ENCODE measurements at regions not wholly inside any gene's neighbourhood (a gene's known extent, or its start where the extent isn't known, plus 50 kb on each side); places are given as distances from the start of the nearest gene placed in this dataset.

DNA sequence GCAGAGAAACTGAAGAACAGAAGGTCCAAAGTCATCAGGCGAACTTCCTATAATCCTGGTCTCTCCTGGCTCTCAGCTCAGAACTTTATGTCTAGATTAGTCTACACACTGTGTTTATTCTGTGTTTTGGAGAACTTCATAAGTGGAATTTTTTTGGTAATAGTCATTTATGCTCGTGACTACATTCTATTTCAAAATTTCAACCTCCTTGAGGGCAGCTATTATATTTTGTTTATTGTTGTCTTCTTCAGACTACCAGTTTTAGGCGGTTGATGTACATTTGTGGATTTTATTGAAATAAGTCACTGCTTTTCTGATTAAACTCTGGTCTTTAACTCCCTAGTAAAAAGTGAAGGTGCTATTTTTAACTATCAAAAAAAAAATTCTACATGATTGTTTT is 816.6 kb downstream of the SATB2 start:
- 67 to 70% methylated on average over 3 of the region's 3 CpGs for WGBS, 2 donors
- Histone ChIP-seq H3K27ac (no peak overlapping the region), H3K27me3 (no peaks in the 10 kb centered on the region), H3K36me3 (no peaks in the 10 kb centered on the region), H3K4me1 (no peaks in the 10 kb centered on the region), H3K9me3 (no peaks in the 10 kb centered on the region), H3K4me3 (no peak overlapping the region)
- DNase-seq = no peak
- no peak for ATAC-seq
- intact Hi-C loops (cut with DNase I) = no loop called here
- TF ChIP-seq, protein P1, sequence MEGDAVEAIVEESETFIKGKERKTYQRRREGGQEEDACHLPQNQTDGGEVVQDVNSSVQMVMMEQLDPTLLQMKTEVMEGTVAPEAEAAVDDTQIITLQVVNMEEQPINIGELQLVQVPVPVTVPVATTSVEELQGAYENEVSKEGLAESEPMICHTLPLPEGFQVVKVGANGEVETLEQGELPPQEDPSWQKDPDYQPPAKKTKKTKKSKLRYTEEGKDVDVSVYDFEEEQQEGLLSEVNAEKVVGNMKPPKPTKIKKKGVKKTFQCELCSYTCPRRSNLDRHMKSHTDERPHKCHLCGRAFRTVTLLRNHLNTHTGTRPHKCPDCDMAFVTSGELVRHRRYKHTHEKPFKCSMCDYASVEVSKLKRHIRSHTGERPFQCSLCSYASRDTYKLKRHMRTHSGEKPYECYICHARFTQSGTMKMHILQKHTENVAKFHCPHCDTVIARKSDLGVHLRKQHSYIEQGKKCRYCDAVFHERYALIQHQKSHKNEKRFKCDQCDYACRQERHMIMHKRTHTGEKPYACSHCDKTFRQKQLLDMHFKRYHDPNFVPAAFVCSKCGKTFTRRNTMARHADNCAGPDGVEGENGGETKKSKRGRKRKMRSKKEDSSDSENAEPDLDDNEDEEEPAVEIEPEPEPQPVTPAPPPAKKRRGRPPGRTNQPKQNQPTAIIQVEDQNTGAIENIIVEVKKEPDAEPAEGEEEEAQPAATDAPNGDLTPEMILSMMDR (IDR thresholded peaks at IDR 0.05) = no peak

DNA sequence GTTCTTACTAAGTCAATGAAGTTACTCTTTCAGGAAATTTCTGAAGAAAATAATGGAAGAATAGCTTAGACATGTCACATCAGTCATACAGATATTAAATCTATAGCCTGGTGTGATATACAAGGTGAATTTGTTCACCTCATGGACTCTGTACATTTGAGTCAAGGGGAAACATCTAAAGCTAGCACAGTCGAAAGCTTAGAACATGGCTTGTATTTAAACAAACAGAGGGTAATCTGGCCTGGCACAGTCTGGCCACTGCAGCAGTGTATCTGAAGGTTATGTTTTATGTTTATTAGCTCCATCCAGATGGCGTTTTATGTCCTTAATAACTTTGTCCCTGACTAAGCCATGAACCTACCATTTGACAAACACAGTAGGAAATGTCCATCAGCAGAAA is 817.3 kb downstream of the SATB2 start:
- Histone ChIP-seq H3K4me3 (no peak overlapping the region), H3K27me3 (no peaks in the 10 kb centered on the region), H3K9me3 (no peaks in the 10 kb centered on the region), H3K4me1 (no peaks in the 10 kb centered on the region), H3K27ac (no peak overlapping the region), H3K36me3 (no peaks in the 10 kb centered on the region)
- intact Hi-C loops (cut with DNase I) = no loop called here
- TF ChIP-seq, protein P1 (IDR thresholded peaks at IDR 0.05) = no peak
- DNase-seq (no peak), ATAC-seq (no peak)
- 72 to 77% methylated on average over 2 of the region's 2 CpGs for WGBS, 2 donors

DNA sequence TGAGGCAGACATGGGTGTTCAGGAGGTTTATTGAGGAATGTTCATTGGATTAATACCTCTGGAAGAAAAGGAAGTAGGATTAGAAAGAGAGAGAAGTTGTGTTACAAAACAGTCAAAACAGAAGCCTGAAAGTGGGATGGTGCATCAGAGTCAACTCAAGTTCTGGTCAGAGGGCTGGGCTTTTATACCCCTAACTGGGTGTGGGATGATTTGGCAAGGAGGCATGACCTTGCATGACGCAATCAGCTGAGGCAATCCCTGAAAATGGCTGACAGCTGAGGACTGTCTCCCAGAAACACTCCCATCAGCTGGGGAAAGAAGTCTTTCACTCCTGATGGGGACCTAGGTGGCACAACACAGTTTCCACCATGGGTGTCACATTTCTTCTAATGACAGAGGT is 818.2 kb downstream of the SATB2 start:
- TF ChIP-seq, protein P1 (IDR thresholded peaks at IDR 0.05) = no peak
- 40 to 60% methylated on average over 1 of the region's 1 CpG for WGBS, 2 donors
- intact Hi-C loops (cut with DNase I) = no loop called here
- Histone ChIP-seq H3K4me3 (no peak overlapping the region), H3K4me1 (no peaks in the 10 kb centered on the region), H3K27ac (no peak overlapping the region), H3K36me3 (no peaks in the 10 kb centered on the region), H3K27me3 (no peaks in the 10 kb centered on the region), H3K9me3 (no peaks in the 10 kb centered on the region)
- no peak for DNase-seq
- ATAC-seq = no peak

DNA sequence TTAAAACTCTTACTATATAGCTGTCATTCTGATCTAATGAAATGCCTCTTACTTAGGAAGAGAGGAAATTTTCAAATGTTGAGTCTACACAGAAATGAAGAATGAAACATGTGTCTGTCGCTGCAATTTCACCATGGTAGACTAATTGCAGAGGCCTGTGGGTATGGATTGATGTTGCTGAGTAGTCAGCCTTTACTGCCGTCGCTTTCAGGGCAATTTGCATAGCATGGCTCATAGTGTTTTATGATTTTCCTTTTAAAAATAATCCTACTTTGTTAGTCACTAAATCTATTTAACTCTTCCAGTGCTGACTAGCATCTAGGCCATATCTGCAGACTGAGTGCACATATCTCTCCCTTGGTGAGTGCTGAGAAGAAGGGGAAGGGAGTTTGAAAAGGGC is 819.2 kb downstream of the SATB2 start:
- Histone ChIP-seq H3K4me3 (no peak overlapping the region), H3K27ac (no peak overlapping the region), H3K9me3 (no peaks in the 10 kb centered on the region), H3K27me3 (peaks cover 0 to 3% (median 0%) of the 10 kb centered on the region in 7 donors), H3K4me1 (no peaks in the 10 kb centered on the region), H3K36me3 (no peaks in the 10 kb centered on the region)
- 67 to 71% methylated on average over 3 of the region's 3 CpGs for WGBS, 2 donors
- DNase-seq (no peak), ATAC-seq (no peak)
- TF ChIP-seq, protein P1 (IDR thresholded peaks at IDR 0.05) = no peak
- intact Hi-C loops (cut with DNase I) = no loop called here

DNA sequence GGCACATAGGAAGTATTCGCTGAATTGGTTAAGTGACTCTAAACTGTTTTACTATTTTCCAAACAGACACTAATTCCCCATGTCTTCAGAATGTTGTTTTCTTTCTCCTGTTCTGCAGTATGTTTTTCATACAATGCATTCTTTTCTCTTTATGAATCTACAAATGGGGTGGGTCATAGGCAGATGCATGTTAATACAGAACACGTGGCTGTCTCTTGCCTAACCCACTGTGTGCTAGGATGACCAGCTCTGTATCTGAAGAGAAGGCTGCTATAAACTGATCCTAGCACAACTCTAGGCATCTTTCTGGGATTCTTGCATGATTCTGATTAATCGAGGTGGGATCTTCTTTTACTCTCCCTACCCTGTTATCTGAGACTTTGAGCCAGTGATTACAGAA is 826.0 kb downstream of the PLCL1 start:
- DNase-seq (no peak), ATAC-seq (no peak)
- 73 to 79% methylated on average over 3 of the region's 3 CpGs for WGBS, 2 donors
- Histone ChIP-seq H3K27ac (no peak overlapping the region), H3K4me1 (no peaks in the 10 kb centered on the region), H3K4me3 (no peak overlapping the region), H3K36me3 (no peaks in the 10 kb centered on the region), H3K9me3 (no peaks in the 10 kb centered on the region), H3K27me3 (peaks cover 0 to 3% (median 0%) of the 10 kb centered on the region in 7 donors)
- TF ChIP-seq, protein P1 (IDR thresholded peaks at IDR 0.05) = no peak
- intact Hi-C loops (cut with DNase I) = no loop called here
